ENCODE measurements at regions not wholly inside any gene's neighbourhood (a gene's known extent, or its start where the extent isn't known, plus 50 kb on each side); places are given as distances from the start of the nearest gene placed in this dataset.

- TF ChIP-seq REST (IDR thresholded peaks at IDR 0.05; ENCODE audit: unreplicated experiment) (no peak), NANOG (IDR thresholded peaks at IDR 0.05; ENCODE audit: borderline replicate concordance) (no peak), JUNB (IDR thresholded peaks at IDR 0.05; ENCODE audit: unreplicated experiment) (no peak), CREB1 (CRISPR knock-in tag; IDR thresholded peaks at IDR 0.05; ENCODE audit: low read depth) (no peak), CTCF (conservative IDR thresholded peaks at IDR 0.05; ENCODE audit: low read depth in 2 of 2) (no peak)
Observed at GRCh38 chr9:108783731-108784495, 71.9 kb downstream of the ACTL7B start (continued).

- H3F3A ChIP-seq (replicated peaks; ENCODE audit: low read depth), result no peaks in the 10 kb centered on the region
- peaks cover 27% of the 10 kb centered on the region for H3K4me1 ChIP-seq (ENCODE audit: insufficient read depth)
- H3K9me2 ChIP-seq (ENCODE audit: insufficient read depth), result peaks cover 2% of the 10 kb centered on the region; the same call in 1 of the 2 replicates
- Mint-ChIP-seq H3K9me3 (no peaks in the 10 kb centered on the region; the same call in 2 of the 3 replicates), H3K27me3 (ENCODE audit: insufficient read depth, low read depth, poor library complexity) (peaks cover 3% of the 10 kb centered on the region), H3K27ac (no peak overlapping the region), H3K36me3 (ENCODE audit: low read depth) (no peaks in the 10 kb centered on the region), H3K4me1 (peaks cover 33% of the 10 kb centered on the region), H3K4me3 (no peak overlapping the region)
- H3K36me3 ChIP-seq (ENCODE audit: insufficient read depth), result no peaks in the 10 kb centered on the region
- H2AFZ ChIP-seq, result peak overlapping the region; percentile 21
- no peak overlapping the region for H3K4me2 ChIP-seq
- no peaks in the 10 kb centered on the region for H3K79me2 ChIP-seq (replicated peaks; ENCODE audit: insufficient read depth)
- no peaks in the 10 kb centered on the region; the same call in 1 of the 2 replicates for H3K27me3 ChIP-seq (ENCODE audit: insufficient read depth)
- DNase-seq (ENCODE audit: low spot score) (no peak), ATAC-seq (no peak)
- H3K4me3 ChIP-seq, result no peak overlapping the region
- H4K20me1 ChIP-seq (replicated peaks; ENCODE audit: insufficient read depth), result no peaks in the 10 kb centered on the region
- no peak overlapping the region for H3K27ac ChIP-seq (ENCODE audit: low read depth)
- TF ChIP-seq ZNF114 (CRISPR knock-in tag; IDR thresholded peaks at IDR 0.05) (no peak), ETS1 (IDR thresholded peaks at IDR 0.05) (no peak), ZNF462 (CRISPR knock-in tag; IDR thresholded peaks at IDR 0.05) (no peak), POLR2AphosphoS5 (IDR thresholded peaks at IDR 0.05; ENCODE audit: low read depth) (no peak), CTCF (conservative IDR thresholded peaks at IDR 0.05; ENCODE audit: low read depth in 2 of 2) (no peak)
Observed at GRCh38 chr9:108783326-108783725, 72.5 kb downstream of the ACTL7B start.

Data from GM23338 (cell line).